Mucosa of rectum (tissue), 2 donors: ENCODE measurements at regions not wholly inside any gene's neighbourhood (a gene's known extent, or its start where the extent isn't known, plus 50 kb on each side); places are given as distances from the start of the nearest gene placed in this dataset.

ENCODE experiments used
- H3K27ac ChIP-seq, 2 donors: one replicate each; pipeline ENCODE4 v1.7.0; 2013; ENCODE audit warnings: inconsistent platforms in 2 of 2, low read depth in 2 of 2, low read length in 2 of 2
- H3K27me3 ChIP-seq, 2 donors: one replicate each; pipeline ENCODE4 v1.7.0; 2013; ENCODE audit warnings: low read length in 2 of 2; ENCODE audit not compliant: control insufficient read depth in 2 of 2, insufficient read depth in 2 of 2
- H3K36me3 ChIP-seq, 2 donors: one replicate each; pipeline ENCODE4 v1.7.0; 2013; ENCODE audit warnings: low read length in 2 of 2; ENCODE audit not compliant: control insufficient read depth in 2 of 2, insufficient read depth in 2 of 2
- H3K4me1 ChIP-seq, 2 donors: one replicate each; pipeline ENCODE4 v1.7.0; 2013; ENCODE audit warnings: low read length in 2 of 2, mild to moderate bottlenecking in 1 of 2; ENCODE audit not compliant: control insufficient read depth in 2 of 2, insufficient read depth in 2 of 2
- H3K4me3 ChIP-seq, 2 donors: one replicate each; pipeline ENCODE4 v1.7.0; 2013; ENCODE audit warnings: low read length in 2 of 2
- H3K9ac ChIP-seq, 2 donors: one replicate each; pipeline ENCODE4 v1.7.0; 2013; ENCODE audit warnings: low read length in 2 of 2, low read depth in 1 of 2, mild to moderate bottlenecking in 1 of 2
- H3K9me3 ChIP-seq, 2 donors: one replicate each; pipeline ENCODE4 v1.7.0; 2013; ENCODE audit warnings: low read length in 2 of 2; ENCODE audit not compliant: control insufficient read depth in 2 of 2
- donor health status: healthy.
- donor health status: Normal muscosa, but diverticular disease.

- no peak overlapping the region for H3K27ac ChIP-seq
Observed at GRCh38 chr6:140372064-140372463, 997.6 kb upstream of the CITED2 start.

GRCh38 chr6:140370976-140371870 lies 996.8 kb upstream of the CITED2 start:
- no peaks in the 10 kb centered on the region for H3K27me3 ChIP-seq
- no peak overlapping the region for H3K27ac ChIP-seq
- H3K4me1 ChIP-seq = no peaks in the 10 kb centered on the region
- no peak overlapping the region for H3K4me3 ChIP-seq
- H3K9ac ChIP-seq = no peak overlapping the region
- no peaks in the 10 kb centered on the region for H3K9me3 ChIP-seq
- no peaks in the 10 kb centered on the region for H3K36me3 ChIP-seq

More at GRCh38 chr6:140372064-140372463, 997.6 kb upstream of the CITED2 start:
- Histone ChIP-seq H3K9ac (no peak overlapping the region), H3K9me3 (no peaks in the 10 kb centered on the region), H3K36me3 (no peaks in the 10 kb centered on the region), H3K27me3 (no peaks in the 10 kb centered on the region), H3K4me3 (no peak overlapping the region), H3K4me1 (no peaks in the 10 kb centered on the region)

GRCh38 chr6:140370441-140370840 lies 996.0 kb upstream of the CITED2 start:
- Histone ChIP-seq H3K9me3 (no peaks in the 10 kb centered on the region), H3K27ac (no peak overlapping the region), H3K27me3 (no peaks in the 10 kb centered on the region), H3K4me1 (no peaks in the 10 kb centered on the region), H3K4me3 (no peak overlapping the region), H3K36me3 (no peaks in the 10 kb centered on the region), H3K9ac (no peak overlapping the region)

- Histone ChIP-seq H3K27me3 (no peaks in the 10 kb centered on the region), H3K9ac (no peak overlapping the region), H3K4me1 (no peaks in the 10 kb centered on the region), H3K4me3 (no peak overlapping the region), H3K27ac (no peak overlapping the region), H3K36me3 (no peaks in the 10 kb centered on the region), H3K9me3 (no peaks in the 10 kb centered on the region)
Observed at GRCh38 chr6:140366991-140367390, 992.5 kb upstream of the CITED2 start.

- H3K4me3 ChIP-seq = no peak overlapping the region
- no peak overlapping the region for H3K9ac ChIP-seq
- no peak overlapping the region for H3K27ac ChIP-seq
- no peaks in the 10 kb centered on the region for H3K27me3 ChIP-seq
- no peaks in the 10 kb centered on the region for H3K9me3 ChIP-seq
- H3K4me1 ChIP-seq = no peaks in the 10 kb centered on the region
- H3K36me3 ChIP-seq = no peaks in the 10 kb centered on the region
Observed at GRCh38 chr6:140364916-140365315, 990.5 kb upstream of the CITED2 start.

- Histone ChIP-seq H3K27ac (no peak overlapping the region), H3K9ac (no peak overlapping the region), H3K4me3 (no peak overlapping the region), H3K9me3 (no peaks in the 10 kb centered on the region), H3K36me3 (no peaks in the 10 kb centered on the region), H3K27me3 (no peaks in the 10 kb centered on the region), H3K4me1 (no peaks in the 10 kb centered on the region)
Observed at GRCh38 chr6:140360651-140361050, 986.2 kb upstream of the CITED2 start.

- Histone ChIP-seq H3K4me3 (no peak overlapping the region), H3K36me3 (no peaks in the 10 kb centered on the region), H3K27ac (no peak overlapping the region)
Observed at GRCh38 chr6:140355476-140355875, 981.0 kb upstream of the CITED2 start.

GRCh38 chr6:140354296-140354695 lies 979.8 kb upstream of the CITED2 start:
- Histone ChIP-seq H3K9me3 (no peaks in the 10 kb centered on the region), H3K36me3 (no peaks in the 10 kb centered on the region), H3K4me1 (no peaks in the 10 kb centered on the region), H3K4me3 (no peak overlapping the region), H3K27me3 (no peaks in the 10 kb centered on the region), H3K9ac (no peak overlapping the region), H3K27ac (no peak overlapping the region)

More at GRCh38 chr6:140355476-140355875, 981.0 kb upstream of the CITED2 start:
- Histone ChIP-seq H3K4me1 (no peaks in the 10 kb centered on the region), H3K27me3 (no peaks in the 10 kb centered on the region), H3K9me3 (no peaks in the 10 kb centered on the region), H3K9ac (no peak overlapping the region)

- Histone ChIP-seq H3K27ac (no peak overlapping the region), H3K36me3 (no peaks in the 10 kb centered on the region), H3K9me3 (no peaks in the 10 kb centered on the region), H3K4me1 (no peaks in the 10 kb centered on the region), H3K9ac (no peak overlapping the region), H3K27me3 (no peaks in the 10 kb centered on the region), H3K4me3 (no peak overlapping the region)
Observed at GRCh38 chr6:140353536-140353935, 979.1 kb upstream of the CITED2 start.

GRCh38 chr6:140346428-140346827 lies 972.0 kb upstream of the CITED2 start:
- no peaks in the 10 kb centered on the region for H3K36me3 ChIP-seq
- no peaks in the 10 kb centered on the region for H3K27me3 ChIP-seq
- no peak overlapping the region for H3K27ac ChIP-seq
- H3K4me3 ChIP-seq = no peak overlapping the region
- no peaks in the 10 kb centered on the region for H3K9me3 ChIP-seq
- no peak overlapping the region for H3K9ac ChIP-seq
- no peaks in the 10 kb centered on the region for H3K4me1 ChIP-seq
